SU-DHL-6 (cell line): ENCODE measurements at regions not wholly inside any gene's neighbourhood (a gene's known extent, or its start where the extent isn't known, plus 50 kb on each side); places are given as distances from the start of the nearest gene placed in this dataset.

Experiments used
- CTCF ChIP-seq: fragments of 200-600 bp; sonication (generic); IDR thresholded peaks from one replicate; pipeline ENCODE4 v1.5.1; 2017; ENCODE audit warnings: antibody characterized with exemption, mild to moderate bottlenecking, low read length, moderate library complexity; ENCODE audit not compliant: insufficient read depth, poor library complexity, severe bottlenecking
- EZH2phosphoT487 ChIP-seq: fragments of 200-600 bp; sonication (generic), shearing (Covaris generic); conservative IDR thresholded peaks from 2 replicates; pipeline ENCODE4 v1.6.1; 2018; ENCODE audit warnings: mild to moderate bottlenecking, antibody characterized with exemption, low read length, moderate library complexity, mixed read lengths

- TF ChIP-seq CTCF (no peak), EZH2phosphoT487 (no peak)
These were observed 112.6 kb upstream of the SORBS2 start for GRCh38 chr4:185924458-185925044.
